Fibroblast of mammary gland (primary cell): ENCODE measurements at regions not wholly inside any gene's neighbourhood (a gene's known extent, or its start where the extent isn't known, plus 50 kb on each side); places are given as distances from the start of the nearest gene placed in this dataset.

Experiments used
- DNase-seq: peaks from one replicate; pipeline ENCODE4 v3.0.0-alpha.2; 2010; ENCODE audit warnings: low read depth
- H3K4me3 ChIP-seq: 2 replicates; pipeline ENCODE4 v1.5.1; 2011; ENCODE audit warnings: low read depth, mild to moderate bottlenecking, low read length, moderate library complexity; ENCODE audit not compliant: control insufficient read depth
- CTCF ChIP-seq: conservative IDR thresholded peaks from 2 replicates; pipeline ENCODE4 v1.5.1; 2011; ENCODE audit warnings: low read depth, low read length, inconsistent platforms; ENCODE audit not compliant: control insufficient read depth, insufficient read depth

DNA sequence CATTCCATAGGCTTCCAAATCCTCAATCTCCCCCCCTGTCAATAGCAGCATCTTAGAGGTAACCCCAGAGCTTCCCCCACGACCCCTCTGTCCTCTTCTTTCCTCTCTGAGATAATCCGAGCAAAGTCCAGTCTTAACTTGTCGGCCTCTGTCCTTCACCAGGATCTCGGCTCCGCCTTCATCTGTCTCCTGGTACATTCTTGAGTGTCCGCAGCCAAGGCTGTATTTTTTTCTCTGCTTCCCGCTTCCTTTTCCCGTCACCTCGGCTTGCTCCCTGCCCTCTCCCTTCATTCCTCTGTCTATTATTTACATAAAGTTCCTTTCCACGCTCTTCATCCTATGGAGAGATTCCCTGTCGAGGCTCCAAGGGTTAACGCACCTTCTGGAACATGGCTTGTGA lies 153.9 kb upstream of the GSC start:
- no peak for TF ChIP-seq CTCF
- H3K4me3 ChIP-seq = no peak overlapping the region
- no peak for DNase-seq

GRCh38 chr14:94922595-94923239 lies 152.8 kb upstream of the GSC start:
- no peak for DNase-seq
- no peak for TF ChIP-seq CTCF
- H3K4me3 ChIP-seq = no peak overlapping the region

GRCh38 chr14:94921882-94922585 lies 152.1 kb upstream of the GSC start:
- H3K4me3 ChIP-seq = no peak overlapping the region
- no peak for TF ChIP-seq CTCF
- DNase-seq = peak; percentile 65

- no peak for TF ChIP-seq CTCF
- DNase-seq = no peak
- H3K4me3 ChIP-seq = no peak overlapping the region
Measured at GRCh38 chr14:94921456-94921855, 151.5 kb upstream of the GSC start.

- no peak for TF ChIP-seq CTCF
- no peak overlapping the region for H3K4me3 ChIP-seq
- DNase-seq = no peak
Measured at GRCh38 chr14:94919896-94920295, 150.0 kb upstream of the GSC start.

DNA sequence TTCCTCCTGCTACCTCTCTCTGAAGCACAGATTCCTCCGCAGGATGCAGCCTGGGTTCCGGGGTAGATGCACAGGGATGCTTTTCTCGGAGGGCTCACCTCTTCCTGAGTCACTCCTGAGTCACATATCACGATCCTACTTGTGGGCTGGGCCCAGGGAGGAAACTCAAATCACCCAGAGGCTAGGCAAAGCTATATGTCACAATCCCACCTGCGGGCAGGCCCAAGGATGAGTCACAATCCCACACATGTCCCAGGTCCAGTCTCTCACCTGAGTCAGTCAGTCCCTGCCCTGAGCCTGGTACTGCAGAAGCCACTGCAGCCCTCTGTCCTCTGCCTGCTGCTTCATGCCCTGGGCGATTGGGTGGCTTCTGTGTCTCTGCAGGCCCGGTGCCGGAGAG lies 149.0 kb upstream of the GSC start:
- no peak overlapping the region for H3K4me3 ChIP-seq
- peak; percentile 24 for DNase-seq
- TF ChIP-seq CTCF = no peak

- TF ChIP-seq CTCF = no peak
- H3K4me3 ChIP-seq = no peak overlapping the region
- DNase-seq = no peak
Measured at GRCh38 chr14:94917041-94917600, 147.2 kb upstream of the GSC start.
